ENCODE measurements at regions not wholly inside any gene's neighbourhood (a gene's known extent, or its start where the extent isn't known, plus 50 kb on each side); places are given as distances from the start of the nearest gene placed in this dataset.

- no peak for TF ChIP-seq CTCF (IDR thresholded peaks at IDR 0.05)
- Histone ChIP-seq H3K9me3 (ENCODE audit: control insufficient read depth, insufficient read depth, low read length) (no peaks in the 10 kb centered on the region), H3K27me3 (ENCODE audit: control insufficient read depth, insufficient read depth, low read length) (no peaks in the 10 kb centered on the region), H3K36me3 (ENCODE audit: control insufficient read depth, insufficient read depth, low read length) (no peaks in the 10 kb centered on the region), H3K27ac (ENCODE audit: low read length) (no peak overlapping the region), H3K4me1 (ENCODE audit: control insufficient read depth, insufficient read depth, low read length) (no peaks in the 10 kb centered on the region), H3K4me3 (ENCODE audit: low read length) (no peak overlapping the region)
- H3K9me3 Mint-ChIP-seq = no peaks in the 10 kb centered on the region
- H3K36me3 Mint-ChIP-seq = no peaks in the 10 kb centered on the region
- ATAC-seq (no peak), DNase-seq (no peak)
- peaks cover 7% of the 10 kb centered on the region in 2 donors for H3K27me3 Mint-ChIP-seq (ENCODE audit: low read depth in 2 of 2)
- intact Hi-C loops (cut with micrococcal nuclease) = no loop called here
- no peak overlapping the region for H3K4me3 Mint-ChIP-seq
- H3K27ac Mint-ChIP-seq = no peak overlapping the region
- H3K4me1 Mint-ChIP-seq = no peaks in the 10 kb centered on the region
- 85% methylated on average over 5 of the region's 5 CpGs for WGBS (ENCODE audit: insufficient coverage)
These were observed 93.6 kb upstream of the DYNLRB2 start for GRCh38 chr16:80447241-80447640.

- DNase-seq (no peak), ATAC-seq (no peak)
- no peak for TF ChIP-seq CTCF (IDR thresholded peaks at IDR 0.05)
- no peaks in the 10 kb centered on the region for H3K36me3 Mint-ChIP-seq
- Histone ChIP-seq H3K4me3 (ENCODE audit: low read length) (no peak overlapping the region), H3K27me3 (ENCODE audit: control insufficient read depth, insufficient read depth, low read length) (no peaks in the 10 kb centered on the region), H3K36me3 (ENCODE audit: control insufficient read depth, insufficient read depth, low read length) (no peaks in the 10 kb centered on the region), H3K9me3 (ENCODE audit: control insufficient read depth, insufficient read depth, low read length) (no peaks in the 10 kb centered on the region), H3K4me1 (ENCODE audit: control insufficient read depth, insufficient read depth, low read length) (no peaks in the 10 kb centered on the region), H3K27ac (ENCODE audit: low read length) (no peak overlapping the region)
- no peak overlapping the region for H3K27ac Mint-ChIP-seq
- H3K27me3 Mint-ChIP-seq (ENCODE audit: low read depth in 2 of 2) = peaks cover 6 to 8% of the 10 kb centered on the region in 2 donors
- 86% methylated on average over 5 of the region's 5 CpGs for WGBS (ENCODE audit: insufficient coverage)
- intact Hi-C loops (cut with micrococcal nuclease) = no loop called here
- H3K4me1 Mint-ChIP-seq = peaks cover 4 to 8% of the 10 kb centered on the region in 2 donors
- H3K9me3 Mint-ChIP-seq = no peaks in the 10 kb centered on the region
- H3K4me3 Mint-ChIP-seq = no peak overlapping the region
These were observed 98.0 kb upstream of the DYNLRB2 start for GRCh38 chr16:80442779-80443178.

GRCh38 chr16:80441935-80442334 is 98.9 kb upstream of the DYNLRB2 start:
- H3K27ac Mint-ChIP-seq = no peak overlapping the region
- TF ChIP-seq CTCF (IDR thresholded peaks at IDR 0.05) = no peak
- DNase-seq (no peak), ATAC-seq (no peak)
- Histone ChIP-seq H3K9me3 (ENCODE audit: control insufficient read depth, insufficient read depth, low read length) (no peaks in the 10 kb centered on the region), H3K27ac (ENCODE audit: low read length) (no peak overlapping the region), H3K4me1 (ENCODE audit: control insufficient read depth, insufficient read depth, low read length) (no peaks in the 10 kb centered on the region), H3K36me3 (ENCODE audit: control insufficient read depth, insufficient read depth, low read length) (no peaks in the 10 kb centered on the region), H3K27me3 (ENCODE audit: control insufficient read depth, insufficient read depth, low read length) (no peaks in the 10 kb centered on the region), H3K4me3 (ENCODE audit: low read length) (no peak overlapping the region)
- H3K36me3 Mint-ChIP-seq = no peaks in the 10 kb centered on the region
- H3K4me1 Mint-ChIP-seq = peaks cover 4 to 8% of the 10 kb centered on the region in 2 donors
- intact Hi-C loops (cut with micrococcal nuclease) = no loop called here
- no peak overlapping the region for H3K4me3 Mint-ChIP-seq
- no peaks in the 10 kb centered on the region for H3K9me3 Mint-ChIP-seq
- WGBS (ENCODE audit: insufficient coverage) = 82% methylated on average over 1 of the region's 1 CpG
- H3K27me3 Mint-ChIP-seq (ENCODE audit: low read depth in 2 of 2) = peaks cover 8 to 14% of the 10 kb centered on the region in 2 donors

- Mint-ChIP-seq H3K27me3 (ENCODE audit: low read depth in 2 of 2) (peaks cover 8 to 19% of the 10 kb centered on the region in 2 donors), H3K4me1 (peaks cover 4 to 8% of the 10 kb centered on the region in 2 donors), H3K36me3 (no peaks in the 10 kb centered on the region), H3K4me3 (no peak overlapping the region), H3K9me3 (no peaks in the 10 kb centered on the region), H3K27ac (no peak overlapping the region)
- Histone ChIP-seq H3K4me1 (ENCODE audit: control insufficient read depth, insufficient read depth, low read length) (no peaks in the 10 kb centered on the region), H3K4me3 (ENCODE audit: low read length) (no peak overlapping the region), H3K36me3 (ENCODE audit: control insufficient read depth, insufficient read depth, low read length) (no peaks in the 10 kb centered on the region), H3K9me3 (ENCODE audit: control insufficient read depth, insufficient read depth, low read length) (no peaks in the 10 kb centered on the region), H3K27ac (ENCODE audit: low read length) (no peak overlapping the region), H3K27me3 (ENCODE audit: control insufficient read depth, insufficient read depth, low read length) (no peaks in the 10 kb centered on the region)
- TF ChIP-seq CTCF (IDR thresholded peaks at IDR 0.05) = no peak
- intact Hi-C loops (cut with micrococcal nuclease) = no loop called here
- WGBS (ENCODE audit: insufficient coverage) = 61% methylated on average over 2 of the region's 2 CpGs
- ATAC-seq = no peak
- DNase-seq = no peak
These were observed 100.1 kb upstream of the DYNLRB2 start for GRCh38 chr16:80440667-80441066.
